GM23248 (cell line): ENCODE measurements at regions not wholly inside any gene's neighbourhood (a gene's known extent, or its start where the extent isn't known, plus 50 kb on each side); places are given as distances from the start of the nearest gene placed in this dataset.

Source experiments
- EZH2 ChIP-seq: fragments of 200-600 bp; sonication (generic); IDR thresholded peaks from 2 replicates; pipeline ENCODE4 v1.6.1; 2018; ENCODE audit warnings: antibody characterized with exemption, mild to moderate bottlenecking; ENCODE audit not compliant: insufficient read depth, poor library complexity, severe bottlenecking
- EZH2phosphoT487 ChIP-seq: fragments of 200-600 bp; sonication (generic); IDR thresholded peaks from 2 replicates; pipeline ENCODE4 v1.6.1; 2018; ENCODE audit warnings: antibody characterized with exemption, moderate library complexity, mild to moderate bottlenecking, low read depth; ENCODE audit not compliant: insufficient read depth

DNA sequence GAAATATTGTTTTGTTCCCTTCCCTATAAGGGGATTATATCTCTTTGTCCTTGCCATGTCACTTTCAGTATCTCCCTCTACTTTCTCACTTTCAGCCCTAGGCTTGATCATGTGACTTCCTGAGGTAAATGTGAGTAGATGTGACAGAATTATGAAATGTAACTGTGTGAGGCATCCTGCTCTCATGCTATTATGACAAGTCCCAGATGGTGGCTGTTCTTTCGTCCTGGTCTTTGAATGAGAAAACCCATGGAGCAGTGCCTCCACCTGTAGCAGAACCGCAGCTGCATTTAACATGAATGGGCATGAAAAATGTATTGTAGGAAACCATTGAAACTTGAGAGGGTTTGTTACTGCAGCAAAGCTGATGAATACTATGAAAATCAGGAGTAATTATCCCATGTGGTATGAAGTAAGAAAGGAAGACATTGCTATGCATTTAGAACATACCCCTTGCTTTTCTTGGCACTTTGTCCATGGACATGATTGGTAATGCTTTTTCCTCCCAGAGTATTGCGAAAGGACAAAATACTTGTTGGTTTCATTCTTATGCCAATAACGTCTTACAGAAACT lies 202.2 kb upstream of the GPRIN3 start:
- no peak for TF ChIP-seq EZH2
- no peak for TF ChIP-seq EZH2phosphoT487
